ENCODE measurements at regions not wholly inside any gene's neighbourhood (a gene's known extent, or its start where the extent isn't known, plus 50 kb on each side); places are given as distances from the start of the nearest gene placed in this dataset.

- Histone ChIP-seq H3K9me3 (ENCODE audit: control insufficient read depth, insufficient read depth, low read length) (no peaks in the 10 kb centered on the region), H3K36me3 (ENCODE audit: control insufficient read depth, insufficient read depth, low read length) (no peaks in the 10 kb centered on the region), H3K4me1 (ENCODE audit: control insufficient read depth, insufficient read depth, low read length) (no peaks in the 10 kb centered on the region), H3K4me3 (ENCODE audit: low read length) (no peak overlapping the region), H3K27ac (ENCODE audit: low read length) (no peak overlapping the region), H3K27me3 (ENCODE audit: control insufficient read depth, insufficient read depth, low read length) (no peaks in the 10 kb centered on the region)
- WGBS (ENCODE audit: insufficient coverage, insufficient read length), result no CpG with 5 or more reads among the region's 5 CpGs
- DNase-seq (ENCODE audit: low read depth, low spot score), result no peak
Measured at GRCh38 chr1:240701412-240701811, 89.5 kb upstream of the GREM2 start.

GRCh38 chr1:240695416-240695815, 83.5 kb upstream of the GREM2 start:
- H3K27me3 ChIP-seq (ENCODE audit: control insufficient read depth, insufficient read depth, low read length), result no peaks in the 10 kb centered on the region
- H3K9me3 ChIP-seq (ENCODE audit: control insufficient read depth, insufficient read depth, low read length), result no peaks in the 10 kb centered on the region
- no peaks in the 10 kb centered on the region for H3K36me3 ChIP-seq (ENCODE audit: control insufficient read depth, insufficient read depth, low read length)
- no peak for DNase-seq (ENCODE audit: low read depth, low spot score)
- no peak overlapping the region for H3K27ac ChIP-seq (ENCODE audit: low read length)
- H3K4me1 ChIP-seq (ENCODE audit: control insufficient read depth, insufficient read depth, low read length), result no peaks in the 10 kb centered on the region
- no CpG with 5 or more reads among the region's 4 CpGs for WGBS (ENCODE audit: insufficient coverage, insufficient read length)
- H3K4me3 ChIP-seq (ENCODE audit: low read length), result no peak overlapping the region

- WGBS (ENCODE audit: insufficient coverage, insufficient read length), result no CpG with 5 or more reads among the region's 3 CpGs
- no peaks in the 10 kb centered on the region for H3K9me3 ChIP-seq (ENCODE audit: control insufficient read depth, insufficient read depth, low read length)
- H3K4me3 ChIP-seq (ENCODE audit: low read length), result no peak overlapping the region
- no peaks in the 10 kb centered on the region for H3K36me3 ChIP-seq (ENCODE audit: control insufficient read depth, insufficient read depth, low read length)
- no peak for DNase-seq (ENCODE audit: low read depth, low spot score)
- no peaks in the 10 kb centered on the region for H3K27me3 ChIP-seq (ENCODE audit: control insufficient read depth, insufficient read depth, low read length)
- H3K4me1 ChIP-seq (ENCODE audit: control insufficient read depth, insufficient read depth, low read length), result peaks cover 1% of the 10 kb centered on the region; the same call in 1 of the 2 replicates
- H3K27ac ChIP-seq (ENCODE audit: low read length), result no peak overlapping the region
Measured at GRCh38 chr1:240693844-240694243, 81.9 kb upstream of the GREM2 start.

- Histone ChIP-seq H3K36me3 (ENCODE audit: control insufficient read depth, insufficient read depth, low read length) (no peaks in the 10 kb centered on the region), H3K27ac (ENCODE audit: low read length) (no peak overlapping the region)
Measured at GRCh38 chr1:240693036-240693435, 81.1 kb upstream of the GREM2 start.

GRCh38 chr1:240691909-240692705, 80.2 kb upstream of the GREM2 start:
- no peak overlapping the region for H3K27ac ChIP-seq (ENCODE audit: low read length)
- H3K36me3 ChIP-seq (ENCODE audit: control insufficient read depth, insufficient read depth, low read length), result no peaks in the 10 kb centered on the region
- H3K9me3 ChIP-seq (ENCODE audit: control insufficient read depth, insufficient read depth, low read length), result no peaks in the 10 kb centered on the region
- H3K4me1 ChIP-seq (ENCODE audit: control insufficient read depth, insufficient read depth, low read length), result peaks cover 1% of the 10 kb centered on the region; the same call in 1 of the 2 replicates
- DNase-seq (ENCODE audit: low read depth, low spot score), result peak; percentile 27
- no peaks in the 10 kb centered on the region for H3K27me3 ChIP-seq (ENCODE audit: control insufficient read depth, insufficient read depth, low read length)
- WGBS (ENCODE audit: insufficient coverage, insufficient read length), result no CpG with 5 or more reads among the region's 12 CpGs
- no peak overlapping the region for H3K4me3 ChIP-seq (ENCODE audit: low read length)

More at GRCh38 chr1:240693036-240693435, 81.1 kb upstream of the GREM2 start:
- Histone ChIP-seq H3K9me3 (ENCODE audit: control insufficient read depth, insufficient read depth, low read length) (no peaks in the 10 kb centered on the region), H3K4me1 (ENCODE audit: control insufficient read depth, insufficient read depth, low read length) (peaks cover 1% of the 10 kb centered on the region; the same call in 1 of the 2 replicates), H3K27me3 (ENCODE audit: control insufficient read depth, insufficient read depth, low read length) (no peaks in the 10 kb centered on the region), H3K4me3 (ENCODE audit: low read length) (no peak overlapping the region)
- no peak for DNase-seq (ENCODE audit: low read depth, low spot score)

GRCh38 chr1:240691501-240691900, 79.5 kb upstream of the GREM2 start:
- no peaks in the 10 kb centered on the region for H3K36me3 ChIP-seq (ENCODE audit: control insufficient read depth, insufficient read depth, low read length)
- H3K4me3 ChIP-seq (ENCODE audit: low read length), result no peak overlapping the region
- peaks cover 1% of the 10 kb centered on the region; the same call in 1 of the 2 replicates for H3K4me1 ChIP-seq (ENCODE audit: control insufficient read depth, insufficient read depth, low read length)
- H3K9me3 ChIP-seq (ENCODE audit: control insufficient read depth, insufficient read depth, low read length), result no peaks in the 10 kb centered on the region
- WGBS (ENCODE audit: insufficient coverage, insufficient read length), result no CpG with 5 or more reads among the region's 5 CpGs
- no peaks in the 10 kb centered on the region for H3K27me3 ChIP-seq (ENCODE audit: control insufficient read depth, insufficient read depth, low read length)
- DNase-seq (ENCODE audit: low read depth, low spot score), result no peak
- no peak overlapping the region for H3K27ac ChIP-seq (ENCODE audit: low read length)

GRCh38 chr1:240687820-240688219, 75.9 kb upstream of the GREM2 start:
- Histone ChIP-seq H3K9me3 (ENCODE audit: control insufficient read depth, insufficient read depth, low read length) (no peaks in the 10 kb centered on the region), H3K27ac (ENCODE audit: low read length) (no peak overlapping the region), H3K4me1 (ENCODE audit: control insufficient read depth, insufficient read depth, low read length) (peaks cover 1% of the 10 kb centered on the region; the same call in 1 of the 2 replicates), H3K4me3 (ENCODE audit: low read length) (no peak overlapping the region), H3K27me3 (ENCODE audit: control insufficient read depth, insufficient read depth, low read length) (no peaks in the 10 kb centered on the region), H3K36me3 (ENCODE audit: control insufficient read depth, insufficient read depth, low read length) (no peaks in the 10 kb centered on the region)
- WGBS (ENCODE audit: insufficient coverage, insufficient read length), result no CpG with 5 or more reads among the region's 4 CpGs
- no peak for DNase-seq (ENCODE audit: low read depth, low spot score)

- WGBS (ENCODE audit: insufficient coverage, insufficient read length), result no CpG with 5 or more reads among the region's 9 CpGs
- no peaks in the 10 kb centered on the region for H3K9me3 ChIP-seq (ENCODE audit: control insufficient read depth, insufficient read depth, low read length)
- H3K4me1 ChIP-seq (ENCODE audit: control insufficient read depth, insufficient read depth, low read length), result no peaks in the 10 kb centered on the region
Measured at GRCh38 chr1:240683576-240683975, 71.6 kb upstream of the GREM2 start.

GRCh38 chr1:240682859-240683242, 70.9 kb upstream of the GREM2 start:
- no CpG with 5 or more reads among the region's 10 CpGs for WGBS (ENCODE audit: insufficient coverage, insufficient read length)
- Histone ChIP-seq H3K4me1 (ENCODE audit: control insufficient read depth, insufficient read depth, low read length) (no peaks in the 10 kb centered on the region), H3K27ac (ENCODE audit: low read length) (no peak overlapping the region), H3K36me3 (ENCODE audit: control insufficient read depth, insufficient read depth, low read length) (no peaks in the 10 kb centered on the region), H3K4me3 (ENCODE audit: low read length) (no peak overlapping the region), H3K27me3 (ENCODE audit: control insufficient read depth, insufficient read depth, low read length) (no peaks in the 10 kb centered on the region), H3K9me3 (ENCODE audit: control insufficient read depth, insufficient read depth, low read length) (no peaks in the 10 kb centered on the region)
- no peak for DNase-seq (ENCODE audit: low read depth, low spot score)

More at GRCh38 chr1:240683576-240683975, 71.6 kb upstream of the GREM2 start:
- H3K36me3 ChIP-seq (ENCODE audit: control insufficient read depth, insufficient read depth, low read length), result no peaks in the 10 kb centered on the region
- no peak overlapping the region for H3K4me3 ChIP-seq (ENCODE audit: low read length)
- no peak overlapping the region for H3K27ac ChIP-seq (ENCODE audit: low read length)
- H3K27me3 ChIP-seq (ENCODE audit: control insufficient read depth, insufficient read depth, low read length), result no peaks in the 10 kb centered on the region
- DNase-seq (ENCODE audit: low read depth, low spot score), result no peak

- H3K4me3 ChIP-seq (ENCODE audit: low read length), result no peak overlapping the region
- no peaks in the 10 kb centered on the region for H3K27me3 ChIP-seq (ENCODE audit: control insufficient read depth, insufficient read depth, low read length)
- WGBS (ENCODE audit: insufficient coverage, insufficient read length), result no CpG with 5 or more reads among the region's 6 CpGs
- H3K27ac ChIP-seq (ENCODE audit: low read length), result no peak overlapping the region
- DNase-seq (ENCODE audit: low read depth, low spot score), result no peak
- H3K9me3 ChIP-seq (ENCODE audit: control insufficient read depth, insufficient read depth, low read length), result no peaks in the 10 kb centered on the region
- no peaks in the 10 kb centered on the region for H3K4me1 ChIP-seq (ENCODE audit: control insufficient read depth, insufficient read depth, low read length)
- no peaks in the 10 kb centered on the region for H3K36me3 ChIP-seq (ENCODE audit: control insufficient read depth, insufficient read depth, low read length)
Measured at GRCh38 chr1:240682166-240682858, 70.4 kb upstream of the GREM2 start.

Data from iPS DF 6.9 (cell line).